Endodermal cell (in vitro differentiated cells): ENCODE measurements at regions not wholly inside any gene's neighbourhood (a gene's known extent, or its start where the extent isn't known, plus 50 kb on each side); places are given as distances from the start of the nearest gene placed in this dataset.

Source experiments
- DNase-seq: peaks from one replicate; pipeline ENCODE4 v3.0.0-alpha.2; 2017
- H3K27ac ChIP-seq: 2 replicates; pipeline ENCODE4 v1.5.1; 2013; ENCODE audit warnings: mild to moderate bottlenecking, low read depth, low read length, moderate library complexity
- H3K27me3 ChIP-seq: 2 replicates; pipeline ENCODE4 v1.6.1; 2013; ENCODE audit warnings: mild to moderate bottlenecking, low read length, moderate library complexity; ENCODE audit not compliant: insufficient read depth, control insufficient read depth, poor library complexity, severe bottlenecking
- H3K36me3 ChIP-seq: 2 replicates; pipeline ENCODE4 v1.7.0; 2013; ENCODE audit warnings: mild to moderate bottlenecking, low read length, moderate library complexity; ENCODE audit not compliant: control insufficient read depth, insufficient read depth
- H3K4me1 ChIP-seq: one replicate; pipeline ENCODE4 v1.7.0; 2013; ENCODE audit warnings: low read length; ENCODE audit not compliant: control insufficient read depth, insufficient read depth
- H3K4me3 ChIP-seq: 2 replicates; pipeline ENCODE4 v1.5.1; 2013; ENCODE audit warnings: mild to moderate bottlenecking, low read length, moderate library complexity
- H3K9ac ChIP-seq: 2 replicates; pipeline ENCODE4 v1.6.1; 2013; ENCODE audit warnings: mild to moderate bottlenecking, low read length, moderate library complexity; ENCODE audit not compliant: poor library complexity, severe bottlenecking; ENCODE audit errors: extremely low read depth
- H3K9me3 ChIP-seq: 2 replicates; pipeline ENCODE4 v1.6.1; 2013; ENCODE audit warnings: mild to moderate bottlenecking, low read length, moderate library complexity; ENCODE audit not compliant: control insufficient read depth
- H3K27ac Mint-ChIP-seq: 2 replicates; pipeline ENCODE4 v1.8.0; 2020; ENCODE audit warnings: mixed read lengths
- H3K27me3 Mint-ChIP-seq: 2 replicates; pipeline ENCODE4 v1.8.0; 2021; ENCODE audit warnings: mild to moderate bottlenecking, mixed read lengths; ENCODE audit not compliant: insufficient read depth
- H3K36me3 Mint-ChIP-seq: 2 replicates; pipeline ENCODE4 v1.8.0; 2020; ENCODE audit warnings: low read depth, mixed read lengths
- H3K4me1 Mint-ChIP-seq: 2 replicates; pipeline ENCODE4 v1.8.0; 2020; ENCODE audit warnings: mixed read lengths
- H3K4me3 Mint-ChIP-seq: 2 replicates; pipeline ENCODE4 v1.8.0; 2020; ENCODE audit warnings: mild to moderate bottlenecking, moderate library complexity, mixed read lengths
- H3K9me3 Mint-ChIP-seq: 2 replicates; pipeline ENCODE4 v1.8.0; 2020; ENCODE audit warnings: mild to moderate bottlenecking, mixed read lengths
- CTCF ChIP-seq: fragments of 200-600 bp; sonication (generic); conservative IDR thresholded peaks from 2 replicates; pipeline ENCODE4 v1.5.0; 2021; ENCODE audit warnings: antibody characterized with exemption, mild to moderate bottlenecking
- WGBS, 2 experiments: methylation state at CpG; one replicate each; pipeline versions ENCODE4 v1.1.5 to v1.1.7; 2013; ENCODE audit warnings: missing lambda C conversion rate in 2 of 2, mixed read lengths in 1 of 2; ENCODE audit not compliant: insufficient coverage in 1 of 2, insufficient read length in 1 of 2; 5-methylcytosine and 5-hydroxymethylcytosine counted together

- 94 to 96% methylated on average over 3 to 5 of the region's 5 CpGs for WGBS, 2 experiments
Measured at GRCh38 chr13:93147946-93148345, 78.7 kb upstream of the GPC6 start.

GRCh38 chr13:93151277-93151676 lies 75.3 kb upstream of the GPC6 start:
- no peak for TF ChIP-seq CTCF
- no peaks in the 10 kb centered on the region for H3K36me3 ChIP-seq

More at GRCh38 chr13:93147946-93148345, 78.7 kb upstream of the GPC6 start:
- Histone ChIP-seq H3K9ac (no peak overlapping the region), H3K27me3 (no peaks in the 10 kb centered on the region), H3K27ac (no peak overlapping the region), H3K4me1 (no peaks in the 10 kb centered on the region), H3K4me3 (no peak overlapping the region), H3K9me3 (no peaks in the 10 kb centered on the region), H3K36me3 (no peaks in the 10 kb centered on the region)
- no peaks in the 10 kb centered on the region for H3K36me3 Mint-ChIP-seq
- TF ChIP-seq CTCF: no peak
- H3K27me3 Mint-ChIP-seq: no peaks in the 10 kb centered on the region
- H3K27ac Mint-ChIP-seq: no peak overlapping the region
- no peaks in the 10 kb centered on the region for H3K9me3 Mint-ChIP-seq
- no peak for DNase-seq
- H3K4me1 Mint-ChIP-seq: peaks cover 5% of the 10 kb centered on the region
- no peak overlapping the region for H3K4me3 Mint-ChIP-seq

GRCh38 chr13:93158565-93158964 lies 68.0 kb upstream of the GPC6 start:
- Histone ChIP-seq H3K9ac (no peak overlapping the region), H3K27ac (no peak overlapping the region), H3K27me3 (no peaks in the 10 kb centered on the region), H3K9me3 (peaks cover 14% of the 10 kb centered on the region), H3K36me3 (no peaks in the 10 kb centered on the region), H3K4me3 (no peak overlapping the region), H3K4me1 (no peaks in the 10 kb centered on the region)
- Mint-ChIP-seq H3K36me3 (no peaks in the 10 kb centered on the region), H3K4me3 (no peak overlapping the region), H3K27me3 (no peaks in the 10 kb centered on the region), H3K27ac (no peak overlapping the region), H3K4me1 (no peaks in the 10 kb centered on the region), H3K9me3 (peaks cover 13% of the 10 kb centered on the region)
- no peak for TF ChIP-seq CTCF
- no peak for DNase-seq

More at GRCh38 chr13:93151277-93151676, 75.3 kb upstream of the GPC6 start:
- H3K27me3 ChIP-seq: no peaks in the 10 kb centered on the region
- Mint-ChIP-seq H3K9me3 (no peaks in the 10 kb centered on the region), H3K27me3 (no peaks in the 10 kb centered on the region), H3K4me1 (no peaks in the 10 kb centered on the region), H3K36me3 (no peaks in the 10 kb centered on the region), H3K4me3 (no peak overlapping the region), H3K27ac (no peak overlapping the region)
- no peak overlapping the region for H3K4me3 ChIP-seq
- no peaks in the 10 kb centered on the region for H3K4me1 ChIP-seq
- H3K27ac ChIP-seq: no peak overlapping the region
- H3K9ac ChIP-seq: no peak overlapping the region
- H3K9me3 ChIP-seq: no peaks in the 10 kb centered on the region
- DNase-seq: no peak
